ENCODE measurements at regions not wholly inside any gene's neighbourhood (a gene's known extent, or its start where the extent isn't known, plus 50 kb on each side); places are given as distances from the start of the nearest gene placed in this dataset.
A peak's percentile ranks its signal among the peaks of the same experiment; 100 is the strongest.
"Not testable (repeated sequence)": the region's sequence is repeated elsewhere in the genome, so short reads cannot be mapped to it uniquely, and the experiment has no call there.

- no peak for DNase-seq (ENCODE audit: low read depth)
Measured at GRCh38 chr3:153978006-153978405, 143.2 kb upstream of the ARHGEF26 start.

- no peak for DNase-seq (ENCODE audit: low read depth)
Measured at GRCh38 chr3:153979418-153980251, 141.6 kb upstream of the ARHGEF26 start.

- no peak for DNase-seq (ENCODE audit: low read depth)
Measured at GRCh38 chr3:153980252-153980590, 141.0 kb upstream of the ARHGEF26 start.

- not testable (repeated sequence) for DNase-seq (ENCODE audit: low read depth)
Measured at GRCh38 chr3:153997364-153997763, 123.8 kb upstream of the ARHGEF26 start.

GRCh38 chr3:154003649-154004048 is 117.5 kb upstream of the ARHGEF26 start:
- no peak for DNase-seq (ENCODE audit: low read depth)

GRCh38 chr3:154011036-154011435 is 110.2 kb upstream of the ARHGEF26 start:
- DNase-seq (ENCODE audit: low read depth): no peak

- no peak for DNase-seq (ENCODE audit: low read depth)
Measured at GRCh38 chr3:154013736-154014135, 107.5 kb upstream of the ARHGEF26 start.

GRCh38 chr3:154015307-154015706 is 105.9 kb upstream of the ARHGEF26 start:
- DNase-seq (ENCODE audit: low read depth): no peak

GRCh38 chr3:154018100-154018696 is 103.0 kb upstream of the ARHGEF26 start:
- DNase-seq (ENCODE audit: low read depth): peak; percentile 1

- no peak for DNase-seq (ENCODE audit: low read depth)
Measured at GRCh38 chr3:154022606-154023005, 98.6 kb upstream of the ARHGEF26 start.

- DNase-seq (ENCODE audit: low read depth): no peak
Measured at GRCh38 chr3:154023148-154023547, 98.0 kb upstream of the ARHGEF26 start.

- DNase-seq (ENCODE audit: low read depth): no peak
Measured at GRCh38 chr3:154025007-154025406, 96.2 kb upstream of the ARHGEF26 start.

GRCh38 chr3:154029926-154030325 is 91.3 kb upstream of the ARHGEF26 start:
- no peak for DNase-seq (ENCODE audit: low read depth)

- no peak for DNase-seq (ENCODE audit: low read depth)
Measured at GRCh38 chr3:154034797-154035330, 86.3 kb upstream of the ARHGEF26 start.

GRCh38 chr3:154040283-154040682 is 80.9 kb upstream of the ARHGEF26 start:
- no peak for DNase-seq (ENCODE audit: low read depth)

- no peak for DNase-seq (ENCODE audit: low read depth)
Measured at GRCh38 chr3:154044671-154045070, 76.5 kb upstream of the ARHGEF26 start.

- no peak for DNase-seq (ENCODE audit: low read depth)
Measured at GRCh38 chr3:154050216-154050615, 71.0 kb upstream of the ARHGEF26 start.

GRCh38 chr3:154050766-154051165 is 70.4 kb upstream of the ARHGEF26 start:
- no peak for DNase-seq (ENCODE audit: low read depth)

- DNase-seq (ENCODE audit: low read depth): no peak
Measured at GRCh38 chr3:154059833-154060232, 61.4 kb upstream of the ARHGEF26 start.

- no peak for DNase-seq (ENCODE audit: low read depth)
Measured at GRCh38 chr3:154060238-154061000, 60.8 kb upstream of the ARHGEF26 start.

GRCh38 chr3:154061001-154061370 is 60.2 kb upstream of the ARHGEF26 start:
- no peak for DNase-seq (ENCODE audit: low read depth)

- no peak for DNase-seq (ENCODE audit: low read depth)
Measured at GRCh38 chr3:154062513-154062912, 58.7 kb upstream of the ARHGEF26 start.

GRCh38 chr3:154071146-154071545 is 50.0 kb upstream of the ARHGEF26 start:
- DNase-seq (ENCODE audit: low read depth): no peak
